ENCODE measurements at regions not wholly inside any gene's neighbourhood (a gene's known extent, or its start where the extent isn't known, plus 50 kb on each side); places are given as distances from the start of the nearest gene placed in this dataset.

GRCh38 chr3:117630885-117631284, 921.3 kb downstream of the TUSC7 start:
- TF ChIP-seq RCOR1 (IDR thresholded peaks at IDR 0.05; ENCODE audit: low read length) (no peak), CHD2 (IDR thresholded peaks at IDR 0.05; ENCODE audit: low read length, partially characterized antibody) (no peak), NFIC (IDR thresholded peaks at IDR 0.05; ENCODE audit: borderline replicate concordance) (peak; percentile 51; the same call in 1 of the 2 replicates)
- TF ChIP-seq, protein P1, sequence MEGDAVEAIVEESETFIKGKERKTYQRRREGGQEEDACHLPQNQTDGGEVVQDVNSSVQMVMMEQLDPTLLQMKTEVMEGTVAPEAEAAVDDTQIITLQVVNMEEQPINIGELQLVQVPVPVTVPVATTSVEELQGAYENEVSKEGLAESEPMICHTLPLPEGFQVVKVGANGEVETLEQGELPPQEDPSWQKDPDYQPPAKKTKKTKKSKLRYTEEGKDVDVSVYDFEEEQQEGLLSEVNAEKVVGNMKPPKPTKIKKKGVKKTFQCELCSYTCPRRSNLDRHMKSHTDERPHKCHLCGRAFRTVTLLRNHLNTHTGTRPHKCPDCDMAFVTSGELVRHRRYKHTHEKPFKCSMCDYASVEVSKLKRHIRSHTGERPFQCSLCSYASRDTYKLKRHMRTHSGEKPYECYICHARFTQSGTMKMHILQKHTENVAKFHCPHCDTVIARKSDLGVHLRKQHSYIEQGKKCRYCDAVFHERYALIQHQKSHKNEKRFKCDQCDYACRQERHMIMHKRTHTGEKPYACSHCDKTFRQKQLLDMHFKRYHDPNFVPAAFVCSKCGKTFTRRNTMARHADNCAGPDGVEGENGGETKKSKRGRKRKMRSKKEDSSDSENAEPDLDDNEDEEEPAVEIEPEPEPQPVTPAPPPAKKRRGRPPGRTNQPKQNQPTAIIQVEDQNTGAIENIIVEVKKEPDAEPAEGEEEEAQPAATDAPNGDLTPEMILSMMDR (IDR thresholded peaks at IDR 0.05): no peak
- Histone ChIP-seq H3K36me3 (replicated peaks in 1 of 2; ENCODE audit: control insufficient read depth in 1 of 2, insufficient read depth in 2 of 2, low read length in 1 of 2) (no peaks in the 10 kb centered on the region), H3K79me2 (ENCODE audit: insufficient read depth) (no peaks in the 10 kb centered on the region), H3K4me3 (ENCODE audit: low read depth in 2 of 2, low read length in 1 of 2) (no peak overlapping the region), H3K27ac (ENCODE audit: low read depth in 2 of 2, low read length in 1 of 2) (peak overlapping the region in 1 of 2 experiments; percentile 96; a peak in 2 of 4 replicates), H3K4me1 (ENCODE audit: control insufficient read depth in 1 of 2, insufficient read depth in 2 of 2, low read depth in 1 of 2, low read length in 1 of 2) (peaks cover 10 to 45% of the 10 kb centered on the region in 2 experiments; a peak in 3 of 4 replicates), H3F3A (replicated peaks; ENCODE audit: insufficient read depth) (no peaks in the 10 kb centered on the region), H4K20me1 (ENCODE audit: insufficient read depth) (no peaks in the 10 kb centered on the region), H3K9ac (no peak overlapping the region), H3K4me2 (no peak overlapping the region), H3K9me3 (no peaks in the 10 kb centered on the region), H3K9me2 (no peaks in the 10 kb centered on the region), H3K27me3 (ENCODE audit: insufficient read depth) (no peaks in the 10 kb centered on the region), H2AFZ (ENCODE audit: low read depth) (no peak overlapping the region)
- 100% methylated on average over 1 of the region's 1 CpG for WGBS (ENCODE audit: low lambda C conversion rate)
- DNase-seq: no peak
- CTCF ChIA-PET: interaction anchor here (1.4 to 1.6 kb wide), 2 partner anchors 88 to 367 kb away, joined by 3 to 5 read pairs; no protein-coding TSS in a partner anchor
- POLR2A ChIA-PET: no interaction called here

DNA sequence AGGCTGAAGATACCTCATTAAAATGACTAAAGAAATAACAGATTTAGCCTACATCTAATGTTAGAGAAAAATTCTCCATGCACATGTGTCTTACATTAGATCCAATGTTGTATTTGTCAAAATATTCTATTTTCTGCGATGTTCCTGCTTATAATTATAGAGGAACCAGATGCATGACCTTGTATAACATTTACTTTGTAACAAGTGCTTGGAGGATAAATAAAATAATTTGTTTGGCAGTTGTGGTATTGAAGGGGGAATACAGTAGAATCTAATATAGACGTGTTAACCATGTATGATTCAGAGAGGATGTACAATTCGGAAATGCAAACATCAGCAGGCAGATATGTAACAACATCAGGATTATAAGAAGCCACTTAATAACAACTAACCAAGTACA, 922.2 kb downstream of the TUSC7 start:
- CTCF ChIA-PET: interaction anchor here (0.7 to 1.6 kb wide), 4 partner anchors 22 to 366 kb away, joined by 3 to 5 read pairs (median 3); no protein-coding TSS in a partner anchor
- Histone ChIP-seq H3K9me3 (no peaks in the 10 kb centered on the region), H3K4me2 (no peak overlapping the region), H4K20me1 (ENCODE audit: insufficient read depth) (no peaks in the 10 kb centered on the region), H3K27me3 (ENCODE audit: insufficient read depth) (no peaks in the 10 kb centered on the region), H3K9me2 (no peaks in the 10 kb centered on the region), H3F3A (replicated peaks; ENCODE audit: insufficient read depth) (no peaks in the 10 kb centered on the region), H2AFZ (ENCODE audit: low read depth) (no peak overlapping the region), H3K79me2 (ENCODE audit: insufficient read depth) (no peaks in the 10 kb centered on the region), H3K4me3 (ENCODE audit: low read depth in 2 of 2, low read length in 1 of 2) (no peak overlapping the region), H3K4me1 (ENCODE audit: control insufficient read depth in 1 of 2, insufficient read depth in 2 of 2, low read depth in 1 of 2, low read length in 1 of 2) (peaks cover 10 to 45% of the 10 kb centered on the region in 2 experiments; a peak in 3 of 4 replicates), H3K36me3 (replicated peaks in 1 of 2; ENCODE audit: control insufficient read depth in 1 of 2, insufficient read depth in 2 of 2, low read length in 1 of 2) (no peaks in the 10 kb centered on the region), H3K27ac (ENCODE audit: low read depth in 2 of 2, low read length in 1 of 2) (peak overlapping the region in 1 of 2 experiments; percentile 96; a peak in 2 of 4 replicates), H3K9ac (no peak overlapping the region)
- WGBS (ENCODE audit: low lambda C conversion rate): 74% methylated on average over 3 of the region's 3 CpGs
- TF ChIP-seq JUND (IDR thresholded peaks at IDR 0.05) (no peak), FOXJ3 (CRISPR knock-in tag; IDR thresholded peaks at IDR 0.05) (no peak), EP300 (IDR thresholded peaks at IDR 0.05; ENCODE audit: borderline replicate concordance in 1 of 2, low read depth in 1 of 2, low read length in 1 of 2) (no peak), GABPA (IDR thresholded peaks at IDR 0.05; ENCODE audit: low read depth) (no peak), TAF1 (IDR thresholded peaks at IDR 0.05; ENCODE audit: borderline replicate concordance, low read depth, low read length) (no peak), USF2 (IDR thresholded peaks at IDR 0.05; ENCODE audit: borderline replicate concordance, low read depth, low read length) (no peak), MEF2A (IDR thresholded peaks at IDR 0.05; ENCODE audit: borderline replicate concordance, low read depth) (no peak), NRF1 (IDR thresholded peaks at IDR 0.05; ENCODE audit: low read depth, low read length) (no peak)
- no peak for DNase-seq
- POLR2A ChIA-PET: no interaction called here
